Fibroblast of the conjunctiva (primary cell): ENCODE measurements at regions not wholly inside any gene's neighbourhood (a gene's known extent, or its start where the extent isn't known, plus 50 kb on each side); places are given as distances from the start of the nearest gene placed in this dataset.
A peak's percentile ranks its signal among the peaks of the same experiment; 100 is the strongest.
"Not testable (repeated sequence)": the region's sequence is repeated elsewhere in the genome, so short reads cannot be mapped to it uniquely, and the experiment has no call there.

Source experiments
- DNase-seq: peaks from one replicate; pipeline ENCODE4 v3.0.0-alpha.2; 2010; ENCODE audit warnings: low read depth

- no peak for DNase-seq
These were observed 190.3 kb downstream of the C1D start for GRCh38 chr2:67872481-67872880.

- no peak for DNase-seq
These were observed 188.9 kb downstream of the C1D start for GRCh38 chr2:67873916-67874315.

- DNase-seq: no peak
These were observed 186.6 kb downstream of the C1D start for GRCh38 chr2:67876176-67876575.

DNA sequence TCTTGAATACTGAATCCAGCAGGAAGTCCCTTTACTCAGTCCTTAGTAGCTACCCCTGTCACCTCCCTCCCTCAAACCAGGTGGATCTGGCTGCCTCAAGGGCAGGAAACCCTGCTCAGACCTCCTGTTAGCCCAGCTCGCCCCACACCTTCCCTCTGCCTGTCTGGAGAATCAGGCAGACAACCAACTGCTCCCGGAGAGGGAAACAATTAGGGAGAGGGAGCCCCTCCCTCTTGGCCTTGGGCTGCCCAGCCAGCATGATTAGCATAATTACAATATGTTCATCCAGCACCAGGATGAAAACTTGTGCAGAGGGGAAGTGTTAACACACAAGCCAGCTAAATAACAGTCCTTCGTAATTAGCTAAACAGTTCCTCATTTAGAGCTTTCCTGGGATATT, 185.5 kb downstream of the C1D start:
- DNase-seq: no peak

- DNase-seq: no peak
These were observed 184.1 kb downstream of the C1D start for GRCh38 chr2:67878743-67879142.

GRCh38 chr2:67879586-67880290, 183.1 kb downstream of the C1D start:
- no peak for DNase-seq

DNA sequence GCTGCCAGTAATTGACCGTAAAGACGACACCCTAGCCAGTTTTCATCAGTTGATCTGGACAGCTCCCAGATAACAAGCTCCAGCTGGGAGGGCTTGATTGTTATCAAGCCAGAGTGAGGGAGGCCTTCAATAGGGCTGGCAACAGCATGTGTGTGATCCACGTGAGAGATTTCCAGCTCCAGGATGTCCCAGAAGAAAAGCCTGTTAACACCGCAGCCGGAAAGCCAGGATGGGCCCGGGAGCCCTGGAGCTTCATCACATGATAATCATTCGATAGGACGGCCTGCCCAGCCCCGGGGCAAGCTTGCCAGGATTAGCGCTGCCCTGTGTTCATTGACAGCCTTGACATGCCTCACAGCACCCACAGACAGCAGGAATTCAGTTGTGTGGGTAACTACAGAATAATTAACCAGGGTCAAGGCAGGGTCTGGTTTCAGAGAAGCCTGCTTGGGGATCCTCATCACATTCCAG, 182.5 kb downstream of the C1D start:
- peak; percentile 10 for DNase-seq

GRCh38 chr2:67881816-67882215, 181.0 kb downstream of the C1D start:
- DNase-seq: no peak

GRCh38 chr2:67883316-67884087, 179.3 kb downstream of the C1D start:
- no peak for DNase-seq

DNA sequence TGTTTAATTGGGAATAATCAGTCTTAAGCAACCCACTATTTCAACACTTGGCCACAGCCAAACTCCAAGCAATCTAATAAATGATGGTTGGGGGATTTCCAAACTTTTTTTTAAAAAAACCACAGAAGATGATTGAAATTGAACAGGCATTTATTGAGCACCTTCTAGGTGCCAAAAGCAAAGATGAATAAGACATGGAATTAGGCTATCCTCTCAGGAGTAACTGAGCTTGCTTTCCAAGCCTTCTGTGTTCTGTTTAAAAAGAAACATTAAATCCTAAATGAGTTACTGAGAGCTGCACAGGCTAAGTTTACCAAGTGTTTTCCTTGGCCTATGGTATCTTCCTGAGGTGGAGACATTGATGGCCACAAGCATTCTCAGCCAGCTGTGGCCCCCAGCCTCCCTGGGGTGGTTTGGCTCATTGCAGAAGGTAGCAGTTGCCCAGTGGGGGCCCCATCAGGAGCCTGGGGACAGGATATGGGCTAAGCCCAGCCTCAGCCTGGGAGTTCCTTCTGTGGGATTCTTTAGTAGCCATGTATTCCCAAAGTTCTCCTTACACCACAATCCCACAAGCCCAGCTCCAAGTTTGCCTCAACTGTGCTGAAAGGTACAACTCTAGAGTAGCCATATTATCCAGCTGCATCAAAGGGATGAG, 174.3 kb downstream of the C1D start:
- DNase-seq: no peak

- no peak for DNase-seq
These were observed 173.7 kb downstream of the C1D start for GRCh38 chr2:67889056-67889455.

DNA sequence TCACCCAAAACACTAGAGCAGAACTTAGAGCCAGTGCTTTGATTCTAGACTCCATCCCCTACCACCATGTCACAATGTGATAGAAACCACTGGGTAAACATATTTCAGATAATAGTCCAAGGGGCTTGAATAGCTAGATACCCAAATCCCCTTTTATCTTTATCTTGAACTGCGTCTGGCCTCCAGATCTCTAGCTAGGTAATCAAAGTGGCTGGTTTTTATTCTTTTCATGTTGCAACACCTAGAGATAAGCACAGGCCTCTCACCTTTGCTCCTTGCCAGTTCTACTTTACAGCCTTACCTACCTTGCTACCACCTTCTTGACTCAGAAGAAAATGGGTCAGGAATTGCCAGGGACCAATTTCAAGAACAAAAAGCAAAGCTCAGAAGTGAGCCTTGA, 171.2 kb downstream of the C1D start:
- no peak for DNase-seq

DNA sequence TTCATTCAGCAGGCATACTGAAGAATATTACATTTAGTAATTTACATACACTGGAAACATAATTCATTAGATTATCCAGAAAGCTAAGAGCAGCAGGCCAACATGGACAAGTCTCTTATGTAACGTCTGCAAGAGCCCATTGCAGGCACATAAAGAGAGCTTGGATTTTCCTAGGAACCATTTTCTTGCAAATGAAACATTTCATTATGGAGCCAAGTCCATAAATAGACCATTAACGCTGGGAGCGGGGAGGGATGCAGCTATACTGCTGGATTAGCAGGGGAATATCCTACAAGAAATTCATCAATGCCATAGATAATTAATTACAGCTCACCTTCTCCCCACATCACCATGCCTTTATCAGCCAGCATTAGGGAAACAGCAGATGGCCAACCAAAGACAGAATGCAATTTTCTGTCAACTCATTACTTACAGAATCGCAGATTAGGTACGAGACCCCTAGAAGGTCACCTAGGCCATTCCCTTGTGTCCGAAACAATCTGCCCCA, 170.4 kb downstream of the C1D start:
- DNase-seq: no peak

- DNase-seq: no peak
These were observed 167.4 kb downstream of the C1D start for GRCh38 chr2:67895227-67895941.

GRCh38 chr2:67896076-67896475, 166.7 kb downstream of the C1D start:
- DNase-seq: no peak

- no peak for DNase-seq
These were observed 166.3 kb downstream of the C1D start for GRCh38 chr2:67896476-67896875.

GRCh38 chr2:67898595-67898994, 164.2 kb downstream of the C1D start:
- no peak for DNase-seq

DNA sequence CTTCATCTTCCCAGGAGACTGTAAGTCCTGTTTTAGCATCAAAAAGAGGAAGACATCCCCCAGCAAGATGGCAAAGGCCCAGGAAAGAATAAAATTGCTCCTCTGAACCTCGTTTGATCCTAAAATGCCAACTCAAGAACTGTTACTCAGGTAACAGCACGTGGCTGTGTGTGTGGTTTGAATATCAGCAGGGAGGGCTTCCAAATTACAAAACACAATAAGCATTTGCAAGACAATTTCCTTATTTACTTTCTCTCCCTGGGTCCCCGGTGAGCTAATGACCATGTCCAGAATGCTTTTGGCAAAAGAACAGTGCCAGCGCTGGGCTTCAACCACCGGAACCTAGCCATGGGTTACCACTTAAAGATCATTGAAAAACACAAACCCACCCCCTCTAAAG, 163.6 kb downstream of the C1D start:
- no peak for DNase-seq

GRCh38 chr2:67900826-67901225, 162.0 kb downstream of the C1D start:
- DNase-seq: no peak

DNA sequence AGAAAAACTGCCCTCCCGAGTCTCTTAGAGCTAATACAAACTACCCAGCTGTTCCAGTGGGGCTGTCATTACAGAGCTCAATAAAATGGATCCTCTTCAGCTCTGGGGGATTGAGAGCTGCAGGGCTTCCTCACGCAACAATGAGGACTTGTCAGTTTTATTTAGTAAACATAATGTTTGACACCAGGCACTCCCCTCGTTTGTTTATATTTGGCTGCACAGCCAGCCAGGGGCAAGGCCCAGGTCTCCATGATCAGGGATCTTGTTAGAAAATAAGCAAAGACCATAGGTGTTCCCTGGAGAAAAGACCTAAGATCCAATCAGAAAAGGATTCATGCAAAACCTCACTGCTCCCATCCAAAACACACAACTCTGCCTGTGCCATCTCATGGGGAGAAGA, 158.2 kb downstream of the C1D start:
- no peak for DNase-seq

DNA sequence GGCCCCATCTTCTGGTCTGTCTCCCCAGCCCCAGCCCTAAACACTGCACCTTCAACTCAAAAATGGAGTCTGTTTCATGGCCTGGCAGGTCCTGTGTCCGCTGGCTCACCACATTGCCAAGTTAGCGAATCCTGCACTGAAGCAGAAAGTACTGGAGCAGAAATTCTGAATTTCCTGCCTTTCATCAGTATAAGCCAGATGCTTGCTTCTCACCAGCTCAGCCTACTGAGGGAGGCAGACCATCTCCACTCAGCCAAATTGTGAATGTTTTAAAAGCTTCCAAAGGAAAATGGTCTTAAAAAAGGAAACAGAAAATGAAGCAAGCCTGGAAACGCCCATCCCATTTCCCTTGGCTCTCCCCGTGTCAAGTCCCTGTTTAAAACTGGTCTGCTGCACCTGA, 157.8 kb downstream of the C1D start:
- no peak for DNase-seq

DNA sequence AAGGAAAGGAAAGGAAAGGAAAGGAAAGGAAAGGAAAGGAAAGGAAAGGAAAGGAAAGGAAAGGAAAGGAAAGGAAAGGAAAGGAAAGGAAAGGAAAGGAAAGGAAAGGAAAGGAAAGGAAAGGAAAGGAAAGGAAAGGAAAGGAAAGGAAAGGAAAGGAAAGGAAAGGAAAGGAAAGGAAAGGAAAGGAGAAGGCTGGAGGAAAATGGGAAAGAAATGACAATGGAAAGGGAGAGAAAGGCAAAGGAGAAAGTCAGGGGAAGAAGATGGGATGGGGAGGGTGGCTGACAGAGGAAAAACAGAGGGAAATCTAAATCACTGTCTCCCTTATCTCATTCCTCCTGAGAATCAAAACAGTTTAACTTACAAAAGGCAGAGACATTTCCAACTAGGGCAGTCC, 156.3 kb downstream of the C1D start:
- DNase-seq: not testable (repeated sequence)
